GM21381 (cell line): ENCODE measurements at regions not wholly inside any gene's neighbourhood (a gene's known extent, or its start where the extent isn't known, plus 50 kb on each side); places are given as distances from the start of the nearest gene placed in this dataset.

Source experiments
- ATAC-seq: cut with Tn5 transposase; IDR thresholded peaks from one replicate; pipeline ENCODE4 v1.9.1; 2021; ENCODE audit warnings: mild to moderate bottlenecking, moderate library complexity; ENCODE audit not compliant: unreplicated experiment

- ATAC-seq, result no peak
Observed at GRCh38 chr11:112634551-112634950, 326.7 kb upstream of the NCAM1 start.

- no peak for ATAC-seq
Observed at GRCh38 chr11:112634995-112635737, 326.1 kb upstream of the NCAM1 start.

GRCh38 chr11:112637076-112637475 is 324.1 kb upstream of the NCAM1 start:
- ATAC-seq, result no peak

- ATAC-seq, result no peak
Observed at GRCh38 chr11:112637876-112638275, 323.3 kb upstream of the NCAM1 start.

- ATAC-seq, result no peak
Observed at GRCh38 chr11:112639469-112639868, 321.8 kb upstream of the NCAM1 start.

GRCh38 chr11:112643416-112643815 is 317.8 kb upstream of the NCAM1 start:
- ATAC-seq, result no peak

- ATAC-seq, result peak; percentile 81
Observed at GRCh38 chr11:112644410-112645131, 316.6 kb upstream of the NCAM1 start.

GRCh38 chr11:112649856-112650255 is 311.4 kb upstream of the NCAM1 start:
- ATAC-seq, result no peak

GRCh38 chr11:112650527-112650926 is 310.7 kb upstream of the NCAM1 start:
- ATAC-seq, result no peak

- ATAC-seq, result no peak
Observed at GRCh38 chr11:112651386-112651785, 309.8 kb upstream of the NCAM1 start.

- ATAC-seq, result no peak
Observed at GRCh38 chr11:112652786-112653390, 308.3 kb upstream of the NCAM1 start.

GRCh38 chr11:112655371-112655770 is 305.8 kb upstream of the NCAM1 start:
- no peak for ATAC-seq

GRCh38 chr11:112656772-112657428 is 304.3 kb upstream of the NCAM1 start:
- ATAC-seq, result no peak

- no peak for ATAC-seq
Observed at GRCh38 chr11:112658431-112658878, 302.8 kb upstream of the NCAM1 start.

GRCh38 chr11:112661146-112661545 is 300.1 kb upstream of the NCAM1 start:
- ATAC-seq, result no peak

- ATAC-seq, result no peak
Observed at GRCh38 chr11:112661571-112661970, 299.6 kb upstream of the NCAM1 start.

- no peak for ATAC-seq
Observed at GRCh38 chr11:112662554-112662953, 298.7 kb upstream of the NCAM1 start.

GRCh38 chr11:112663947-112664634 is 297.1 kb upstream of the NCAM1 start:
- no peak for ATAC-seq

- ATAC-seq, result no peak
Observed at GRCh38 chr11:112665291-112665690, 295.9 kb upstream of the NCAM1 start.

GRCh38 chr11:112666253-112666652 is 295.0 kb upstream of the NCAM1 start:
- ATAC-seq, result no peak
